H54 (cell line): ENCODE measurements at regions not wholly inside any gene's neighbourhood (a gene's known extent, or its start where the extent isn't known, plus 50 kb on each side); places are given as distances from the start of the nearest gene placed in this dataset.

ENCODE experiments used
- DNase-seq: peaks from one replicate; pipeline ENCODE4 v3.0.0; 2011; ENCODE audit warnings: low spot score, mixed read lengths; ENCODE audit not compliant: insufficient read length
- FAIRE-seq: peaks from 3 replicates; lab custom pipeline; 2011; peaks lifted over from hg19 to GRCh38; lab: Jason Lieb, UNC
- POLR2A ChIP-seq: IDR thresholded peaks from 2 replicates; pipeline ENCODE4 v1.6.1; 2011; ENCODE audit warnings: low read depth, mild to moderate bottlenecking, low read length

GRCh38 chr13:31949486-31949885 is 82.1 kb upstream of the FRY start:
- FAIRE-seq, result no peak
- TF ChIP-seq POLR2A, result no peak
- no peak for DNase-seq

- DNase-seq (no peak), FAIRE-seq (no peak)
- no peak for TF ChIP-seq POLR2A
Observed at GRCh38 chr13:31950111-31950815, 81.3 kb upstream of the FRY start.

GRCh38 chr13:31951215-31951678 is 80.3 kb upstream of the FRY start:
- TF ChIP-seq POLR2A, result no peak
- FAIRE-seq, result no peak
- DNase-seq, result no peak

GRCh38 chr13:31952641-31953380 is 78.8 kb upstream of the FRY start:
- no peak for TF ChIP-seq POLR2A
- DNase-seq (no peak), FAIRE-seq (no peak)

- FAIRE-seq, result no peak
- no peak for DNase-seq
- TF ChIP-seq POLR2A, result no peak
Observed at GRCh38 chr13:31955101-31955500, 76.5 kb upstream of the FRY start.

- DNase-seq, result no peak
- TF ChIP-seq POLR2A, result no peak
- FAIRE-seq, result no peak
Observed at GRCh38 chr13:31955741-31956140, 75.8 kb upstream of the FRY start.

- DNase-seq (no peak), FAIRE-seq (no peak)
- no peak for TF ChIP-seq POLR2A
Observed at GRCh38 chr13:31956980-31957644, 74.5 kb upstream of the FRY start.

GRCh38 chr13:31957772-31958171 is 73.8 kb upstream of the FRY start:
- no peak for FAIRE-seq
- no peak for TF ChIP-seq POLR2A

GRCh38 chr13:31962731-31963370 is 68.7 kb upstream of the FRY start:
- no peak for FAIRE-seq
- no peak for DNase-seq
- no peak for TF ChIP-seq POLR2A

More at GRCh38 chr13:31957772-31958171, 73.8 kb upstream of the FRY start:
- DNase-seq, result no peak

GRCh38 chr13:31963631-31964030 is 67.9 kb upstream of the FRY start:
- no peak for FAIRE-seq
- no peak for DNase-seq
- no peak for TF ChIP-seq POLR2A

GRCh38 chr13:31964168-31964567 is 67.4 kb upstream of the FRY start:
- no peak for TF ChIP-seq POLR2A
- DNase-seq (no peak), FAIRE-seq (no peak)

GRCh38 chr13:31965361-31966066 is 66.1 kb upstream of the FRY start:
- FAIRE-seq, result no peak
- DNase-seq, result no peak
- TF ChIP-seq POLR2A, result no peak

GRCh38 chr13:31967155-31967554 is 64.4 kb upstream of the FRY start:
- DNase-seq (no peak), FAIRE-seq (no peak)
- no peak for TF ChIP-seq POLR2A
